Peyer's patch (tissue), 4 donors: ENCODE measurements at regions not wholly inside any gene's neighbourhood (a gene's known extent, or its start where the extent isn't known, plus 50 kb on each side); places are given as distances from the start of the nearest gene placed in this dataset.

Experiments
- POLR2A ChIP-seq, 2 donors: fragments of 450-650 bp; IDR thresholded peaks; one replicate each; pipeline ENCODE4 v1.5.1; 2017; ENCODE audit warnings: antibody characterized with exemption in 2 of 2, mild to moderate bottlenecking in 2 of 2, moderate library complexity in 2 of 2
- TF ChIP-seq, protein P1 (sequence below), 6 experiments: fragments of 450-650 bp in 4 of 6; fragments of 200-600 bp in 2 of 6; sonication (generic) in 1 of 6; IDR thresholded peaks; one replicate each; pipeline ENCODE4 v1.5.1; 2017 to 2019; ENCODE audit warnings: antibody characterized with exemption in 6 of 6, mild to moderate bottlenecking in 3 of 6, moderate library complexity in 1 of 6

DNA sequence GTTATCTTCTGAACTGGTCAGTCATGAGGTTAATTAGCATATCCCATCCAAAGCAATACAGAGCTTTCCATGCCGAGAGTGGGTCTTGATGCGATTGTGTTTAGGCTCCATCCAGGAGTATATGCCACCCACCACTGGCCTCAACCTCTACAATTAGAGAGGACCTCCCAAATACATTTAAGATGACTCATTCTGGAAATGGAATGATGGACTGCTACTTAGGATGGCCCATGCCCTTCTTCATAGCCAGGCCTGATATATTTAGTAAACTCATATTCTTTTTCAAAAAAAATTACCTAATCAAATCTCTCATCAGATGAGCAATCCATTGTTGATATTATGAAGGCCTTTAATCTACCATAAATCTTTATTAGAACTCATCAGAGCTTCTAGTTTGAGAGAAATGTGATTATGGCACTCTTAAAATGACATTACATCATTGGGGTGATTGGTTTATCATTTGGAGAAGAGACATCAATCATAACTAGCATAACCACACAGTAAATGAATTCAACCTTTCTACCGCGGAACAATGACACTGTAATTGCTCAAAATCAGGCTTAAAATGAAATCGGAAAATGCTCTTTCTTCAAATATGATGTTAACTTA, 414.2 kb upstream of the WWC1 start:
- TF ChIP-seq, protein P1, sequence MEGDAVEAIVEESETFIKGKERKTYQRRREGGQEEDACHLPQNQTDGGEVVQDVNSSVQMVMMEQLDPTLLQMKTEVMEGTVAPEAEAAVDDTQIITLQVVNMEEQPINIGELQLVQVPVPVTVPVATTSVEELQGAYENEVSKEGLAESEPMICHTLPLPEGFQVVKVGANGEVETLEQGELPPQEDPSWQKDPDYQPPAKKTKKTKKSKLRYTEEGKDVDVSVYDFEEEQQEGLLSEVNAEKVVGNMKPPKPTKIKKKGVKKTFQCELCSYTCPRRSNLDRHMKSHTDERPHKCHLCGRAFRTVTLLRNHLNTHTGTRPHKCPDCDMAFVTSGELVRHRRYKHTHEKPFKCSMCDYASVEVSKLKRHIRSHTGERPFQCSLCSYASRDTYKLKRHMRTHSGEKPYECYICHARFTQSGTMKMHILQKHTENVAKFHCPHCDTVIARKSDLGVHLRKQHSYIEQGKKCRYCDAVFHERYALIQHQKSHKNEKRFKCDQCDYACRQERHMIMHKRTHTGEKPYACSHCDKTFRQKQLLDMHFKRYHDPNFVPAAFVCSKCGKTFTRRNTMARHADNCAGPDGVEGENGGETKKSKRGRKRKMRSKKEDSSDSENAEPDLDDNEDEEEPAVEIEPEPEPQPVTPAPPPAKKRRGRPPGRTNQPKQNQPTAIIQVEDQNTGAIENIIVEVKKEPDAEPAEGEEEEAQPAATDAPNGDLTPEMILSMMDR (IDR thresholded peaks at IDR 0.05), result no peak
- no peak for TF ChIP-seq POLR2A (IDR thresholded peaks at IDR 0.05)
